Peyer's patch (tissue), 4 donors: ENCODE measurements at regions not wholly inside any gene's neighbourhood (a gene's known extent, or its start where the extent isn't known, plus 50 kb on each side); places are given as distances from the start of the nearest gene placed in this dataset.

Source experiments
- CTCF ChIP-seq, 6 experiments: fragments of 450-650 bp in 4 of 6; fragments of 200-600 bp in 2 of 6; sonication (generic) in 1 of 6; IDR thresholded peaks; one replicate each; pipeline ENCODE4 v1.5.1; 2017 to 2019; ENCODE audit warnings: antibody characterized with exemption in 6 of 6, mild to moderate bottlenecking in 3 of 6, moderate library complexity in 1 of 6
- POLR2A ChIP-seq, 2 donors: fragments of 450-650 bp; IDR thresholded peaks; one replicate each; pipeline ENCODE4 v1.5.1; 2017; ENCODE audit warnings: antibody characterized with exemption in 2 of 2, mild to moderate bottlenecking in 2 of 2, moderate library complexity in 2 of 2

DNA sequence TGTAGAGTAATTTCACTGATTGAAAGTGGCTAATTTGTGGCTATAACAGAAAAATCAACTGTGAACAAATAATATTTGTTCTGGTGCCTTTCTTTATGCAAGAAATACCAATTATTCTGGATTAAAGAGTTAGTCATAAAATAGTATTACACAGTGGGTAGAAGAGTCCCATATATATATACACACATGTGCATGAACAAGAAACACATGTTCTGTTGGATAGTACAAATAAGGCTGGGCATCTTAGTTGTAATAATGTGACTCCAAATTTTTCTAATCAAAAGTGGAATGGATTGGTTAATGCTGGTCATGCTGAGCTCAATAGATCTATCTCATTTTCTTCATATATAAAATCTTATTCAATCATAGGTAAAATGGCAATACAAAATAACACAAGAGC lies 179.4 kb downstream of the OGFRL1 start:
- no peak for TF ChIP-seq POLR2A (IDR thresholded peaks at IDR 0.05)
- TF ChIP-seq CTCF (IDR thresholded peaks at IDR 0.05): no peak
